Panc1 (cell line): ENCODE measurements at regions not wholly inside any gene's neighbourhood (a gene's known extent, or its start where the extent isn't known, plus 50 kb on each side); places are given as distances from the start of the nearest gene placed in this dataset.

ENCODE experiments used
- POLR2AphosphoS5 ChIP-seq: IDR thresholded peaks from 2 replicates; pipeline ENCODE4 v1.6.1; 2012; ENCODE audit warnings: mild to moderate bottlenecking, low read depth, low read length, moderate library complexity
- TF ChIP-seq, protein P1 (sequence below): fragments of 450-650 bp; IDR thresholded peaks from 2 replicates; pipeline ENCODE4 v1.5.1; 2017; ENCODE audit warnings: mild to moderate bottlenecking
- TF ChIP-seq, protein P2 (sequence below), 2 experiments: IDR thresholded peaks; 2 replicates each; pipeline ENCODE4 v1.6.1; 2011 to 2012; ENCODE audit warnings: low read depth in 2 of 2, control low read depth in 1 of 2, low read length in 1 of 2, mild to moderate bottlenecking in 1 of 2, moderate library complexity in 1 of 2; ENCODE audit not compliant: insufficient read depth in 1 of 2

- TF ChIP-seq, protein P1, sequence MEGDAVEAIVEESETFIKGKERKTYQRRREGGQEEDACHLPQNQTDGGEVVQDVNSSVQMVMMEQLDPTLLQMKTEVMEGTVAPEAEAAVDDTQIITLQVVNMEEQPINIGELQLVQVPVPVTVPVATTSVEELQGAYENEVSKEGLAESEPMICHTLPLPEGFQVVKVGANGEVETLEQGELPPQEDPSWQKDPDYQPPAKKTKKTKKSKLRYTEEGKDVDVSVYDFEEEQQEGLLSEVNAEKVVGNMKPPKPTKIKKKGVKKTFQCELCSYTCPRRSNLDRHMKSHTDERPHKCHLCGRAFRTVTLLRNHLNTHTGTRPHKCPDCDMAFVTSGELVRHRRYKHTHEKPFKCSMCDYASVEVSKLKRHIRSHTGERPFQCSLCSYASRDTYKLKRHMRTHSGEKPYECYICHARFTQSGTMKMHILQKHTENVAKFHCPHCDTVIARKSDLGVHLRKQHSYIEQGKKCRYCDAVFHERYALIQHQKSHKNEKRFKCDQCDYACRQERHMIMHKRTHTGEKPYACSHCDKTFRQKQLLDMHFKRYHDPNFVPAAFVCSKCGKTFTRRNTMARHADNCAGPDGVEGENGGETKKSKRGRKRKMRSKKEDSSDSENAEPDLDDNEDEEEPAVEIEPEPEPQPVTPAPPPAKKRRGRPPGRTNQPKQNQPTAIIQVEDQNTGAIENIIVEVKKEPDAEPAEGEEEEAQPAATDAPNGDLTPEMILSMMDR, result no peak
- TF ChIP-seq POLR2AphosphoS5, result no peak
- TF ChIP-seq, protein P2, sequence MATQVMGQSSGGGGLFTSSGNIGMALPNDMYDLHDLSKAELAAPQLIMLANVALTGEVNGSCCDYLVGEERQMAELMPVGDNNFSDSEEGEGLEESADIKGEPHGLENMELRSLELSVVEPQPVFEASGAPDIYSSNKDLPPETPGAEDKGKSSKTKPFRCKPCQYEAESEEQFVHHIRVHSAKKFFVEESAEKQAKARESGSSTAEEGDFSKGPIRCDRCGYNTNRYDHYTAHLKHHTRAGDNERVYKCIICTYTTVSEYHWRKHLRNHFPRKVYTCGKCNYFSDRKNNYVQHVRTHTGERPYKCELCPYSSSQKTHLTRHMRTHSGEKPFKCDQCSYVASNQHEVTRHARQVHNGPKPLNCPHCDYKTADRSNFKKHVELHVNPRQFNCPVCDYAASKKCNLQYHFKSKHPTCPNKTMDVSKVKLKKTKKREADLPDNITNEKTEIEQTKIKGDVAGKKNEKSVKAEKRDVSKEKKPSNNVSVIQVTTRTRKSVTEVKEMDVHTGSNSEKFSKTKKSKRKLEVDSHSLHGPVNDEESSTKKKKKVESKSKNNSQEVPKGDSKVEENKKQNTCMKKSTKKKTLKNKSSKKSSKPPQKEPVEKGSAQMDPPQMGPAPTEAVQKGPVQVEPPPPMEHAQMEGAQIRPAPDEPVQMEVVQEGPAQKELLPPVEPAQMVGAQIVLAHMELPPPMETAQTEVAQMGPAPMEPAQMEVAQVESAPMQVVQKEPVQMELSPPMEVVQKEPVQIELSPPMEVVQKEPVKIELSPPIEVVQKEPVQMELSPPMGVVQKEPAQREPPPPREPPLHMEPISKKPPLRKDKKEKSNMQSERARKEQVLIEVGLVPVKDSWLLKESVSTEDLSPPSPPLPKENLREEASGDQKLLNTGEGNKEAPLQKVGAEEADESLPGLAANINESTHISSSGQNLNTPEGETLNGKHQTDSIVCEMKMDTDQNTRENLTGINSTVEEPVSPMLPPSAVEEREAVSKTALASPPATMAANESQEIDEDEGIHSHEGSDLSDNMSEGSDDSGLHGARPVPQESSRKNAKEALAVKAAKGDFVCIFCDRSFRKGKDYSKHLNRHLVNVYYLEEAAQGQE (IDR thresholded peaks at IDR 0.05; ENCODE audit: insufficient read depth in 1 of 2, low read depth in 2 of 2, low read length in 1 of 2), result no peak
These were observed 269.0 kb downstream of the NSUN3 start for GRCh38 chr3:94331831-94332230.
